Femur (tissue), 1 donor: ENCODE measurements at regions not wholly inside any gene's neighbourhood (a gene's known extent, or its start where the extent isn't known, plus 50 kb on each side); places are given as distances from the start of the nearest gene placed in this dataset.
"Not testable (repeated sequence)": the region's sequence is repeated elsewhere in the genome, so short reads cannot be mapped to it uniquely, and the experiment has no call there.

Source experiments
- DNase-seq: peaks from one replicate; pipeline ENCODE4 v3.0.0-alpha.2; 2017

DNA sequence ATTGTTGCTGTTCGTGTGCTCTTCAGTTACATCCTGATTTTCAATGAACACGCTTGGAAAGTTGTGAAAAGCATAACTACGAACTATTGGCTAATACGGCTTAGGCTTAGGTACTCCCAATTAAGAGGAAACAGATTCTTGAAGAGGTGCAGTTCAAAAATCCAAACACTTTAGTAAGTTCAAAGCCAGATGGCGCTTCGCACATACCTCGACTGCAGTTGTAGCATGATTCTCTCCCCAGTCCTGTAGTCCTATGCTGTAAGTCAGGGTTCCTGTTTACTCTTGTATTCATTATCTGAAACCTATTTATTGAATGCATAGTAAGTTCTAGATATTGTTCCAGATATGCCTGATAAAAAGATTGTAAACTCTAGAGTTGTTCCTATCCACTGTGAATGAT lies 165.2 kb downstream of the TRIB2 start:
- DNase-seq = no peak

DNA sequence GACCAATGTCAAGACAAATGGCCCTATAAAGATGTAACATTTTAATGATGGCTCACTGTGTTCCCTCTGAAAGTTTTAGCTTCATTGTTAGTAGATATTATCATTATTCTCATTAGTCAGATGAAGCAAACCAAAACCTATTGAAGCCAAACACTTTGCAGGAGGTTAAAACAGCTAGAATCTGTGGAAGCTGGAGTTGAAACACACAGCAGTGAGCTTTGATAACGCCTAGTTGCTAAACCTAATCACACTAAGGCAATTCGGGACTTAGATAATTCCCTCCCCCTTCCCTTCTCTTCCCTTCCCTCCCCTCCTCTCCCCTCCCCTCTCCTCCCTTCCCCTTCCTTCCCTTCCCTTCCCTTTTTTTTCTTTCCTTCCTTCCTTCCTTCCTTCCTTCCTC lies 165.7 kb downstream of the TRIB2 start:
- DNase-seq = no peak

DNA sequence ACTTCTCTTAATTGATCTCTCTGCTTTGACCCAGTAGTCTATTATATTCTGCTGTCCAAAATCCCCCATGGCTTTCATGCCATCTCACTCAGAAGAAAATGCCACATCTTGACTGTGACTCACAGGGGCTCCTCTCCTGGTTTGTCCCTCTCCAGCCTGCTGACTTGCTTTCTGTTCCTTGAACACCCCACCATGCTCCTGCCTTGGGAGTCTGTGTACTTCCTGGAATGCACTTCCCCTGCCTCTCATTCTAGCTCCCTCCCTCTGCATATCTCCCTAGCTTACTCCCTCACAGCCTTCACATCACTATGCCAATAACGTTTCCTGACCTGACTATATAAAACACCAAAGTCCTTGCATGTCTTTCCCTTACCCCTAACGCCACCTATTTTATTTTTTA lies 167.2 kb downstream of the TRIB2 start:
- no peak for DNase-seq

DNA sequence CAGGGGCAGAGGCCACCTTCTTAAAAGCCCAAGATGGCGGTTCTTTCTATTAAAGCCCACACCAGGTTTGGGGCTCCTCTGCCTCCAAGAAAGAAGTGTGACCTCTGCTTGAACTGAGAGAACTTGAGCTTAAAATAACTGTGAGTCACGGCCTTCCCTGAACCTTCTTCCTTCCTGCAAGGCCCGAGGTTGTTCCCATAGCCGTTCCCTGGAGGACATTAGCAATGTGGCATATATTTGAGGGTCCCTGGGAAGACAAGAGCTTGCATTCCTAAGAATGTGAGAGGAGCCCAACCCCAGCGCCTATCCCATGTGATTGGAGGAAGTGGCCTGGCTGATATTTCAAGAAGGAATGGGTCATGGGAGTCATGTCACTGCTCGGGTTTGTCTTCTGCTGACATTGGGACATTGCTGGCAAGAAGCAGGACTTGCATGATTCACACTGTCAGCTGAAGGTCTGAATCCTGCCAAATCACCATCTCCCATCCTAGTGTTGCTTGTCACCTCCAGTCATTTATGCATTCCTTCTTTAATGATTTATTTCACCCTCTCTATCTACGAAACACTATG lies 168.1 kb downstream of the TRIB2 start:
- DNase-seq = peak; percentile 22

DNA sequence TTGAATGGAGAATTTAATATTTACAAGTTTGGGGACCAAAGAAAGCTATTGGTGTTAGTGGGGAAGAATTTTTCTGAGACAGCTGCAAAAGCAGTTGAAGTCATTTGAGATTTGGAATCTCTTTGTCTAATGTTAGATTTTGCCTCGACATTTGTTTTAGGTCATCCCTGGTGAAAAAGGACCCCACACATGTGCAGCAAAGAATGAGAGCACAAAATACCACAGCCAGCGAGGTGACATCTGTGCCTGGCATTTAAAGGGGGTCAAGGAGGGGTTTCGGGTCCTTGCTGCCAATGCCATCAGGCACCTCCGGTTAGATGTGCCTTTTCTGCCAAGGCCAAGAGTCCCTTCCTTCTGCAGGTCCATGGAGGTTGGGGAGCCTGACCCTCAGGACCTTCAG lies 173.3 kb downstream of the TRIB2 start:
- DNase-seq = no peak

DNA sequence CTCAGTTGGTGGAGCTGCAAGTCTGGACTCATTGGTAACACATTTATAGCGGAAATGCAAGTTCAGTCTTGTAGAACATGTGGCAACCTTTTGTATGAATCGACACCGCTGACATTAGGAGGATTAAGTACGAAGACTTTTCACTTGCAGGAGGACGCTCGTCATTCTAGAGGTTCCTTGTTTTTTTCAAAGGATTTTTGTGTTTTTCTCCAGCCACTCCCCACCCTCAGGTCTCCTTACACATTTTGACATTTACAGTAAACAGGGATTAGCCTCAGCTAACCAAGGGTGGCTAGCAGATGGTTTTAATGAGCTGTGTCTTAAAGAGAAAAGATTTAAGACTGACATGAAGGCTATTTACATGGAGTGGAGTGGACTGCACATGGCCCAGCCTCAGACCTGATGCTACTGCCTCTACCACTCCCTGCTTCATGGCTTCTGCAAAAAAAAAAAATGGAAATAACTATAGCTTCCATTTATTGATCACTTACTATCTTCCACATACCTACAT lies 173.8 kb downstream of the TRIB2 start:
- no peak for DNase-seq

DNA sequence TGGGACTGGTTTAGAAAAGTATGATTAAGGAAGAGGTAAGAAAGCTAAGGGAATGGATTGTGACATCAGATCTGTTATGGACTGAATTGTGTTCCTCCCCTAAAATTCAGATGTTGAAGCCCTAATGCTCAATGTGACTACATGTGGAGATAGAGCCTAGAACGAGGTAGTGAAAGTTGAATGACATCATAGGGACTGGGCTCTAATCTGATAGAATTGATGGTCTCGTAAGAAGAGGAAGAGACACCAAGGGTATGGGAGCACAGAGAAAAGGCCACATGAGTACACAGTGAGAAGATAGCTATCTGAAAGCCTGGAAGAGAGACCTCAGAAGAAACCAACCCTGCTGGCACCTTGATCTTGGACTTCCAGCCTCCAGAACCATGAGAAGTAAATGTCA lies 178.3 kb downstream of the TRIB2 start:
- no peak for DNase-seq

DNA sequence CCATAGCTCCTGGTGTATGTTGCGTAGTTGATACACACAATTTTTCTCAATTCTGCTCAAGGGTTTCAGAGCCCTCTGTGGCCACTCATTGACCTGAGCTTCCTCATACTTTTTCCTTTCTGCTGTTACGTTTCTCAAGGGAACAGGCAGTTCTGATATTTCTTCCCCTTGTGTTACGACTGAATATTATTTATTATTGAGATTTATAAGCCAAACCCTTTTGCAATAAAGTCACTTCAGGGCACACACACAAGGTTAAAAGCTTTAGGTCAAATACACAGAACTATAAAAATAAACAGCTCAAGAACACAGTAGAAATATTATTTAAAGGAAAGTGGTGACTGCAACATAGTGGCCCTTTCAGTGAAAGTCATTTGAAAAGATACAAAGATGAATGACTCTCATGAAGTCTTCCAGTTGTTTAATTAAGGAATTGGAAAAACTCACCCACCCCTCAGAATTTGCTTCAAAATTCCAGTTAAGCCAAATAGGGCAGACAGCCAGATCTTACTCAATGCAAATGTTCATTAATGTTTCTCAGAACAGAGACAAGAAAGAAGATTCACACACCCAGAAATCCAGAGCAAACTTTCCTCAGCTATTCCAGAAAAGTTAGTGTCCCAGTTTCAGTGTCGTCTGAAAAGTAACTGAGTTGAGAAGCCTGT lies 179.7 kb downstream of the TRIB2 start:
- no peak for DNase-seq

DNA sequence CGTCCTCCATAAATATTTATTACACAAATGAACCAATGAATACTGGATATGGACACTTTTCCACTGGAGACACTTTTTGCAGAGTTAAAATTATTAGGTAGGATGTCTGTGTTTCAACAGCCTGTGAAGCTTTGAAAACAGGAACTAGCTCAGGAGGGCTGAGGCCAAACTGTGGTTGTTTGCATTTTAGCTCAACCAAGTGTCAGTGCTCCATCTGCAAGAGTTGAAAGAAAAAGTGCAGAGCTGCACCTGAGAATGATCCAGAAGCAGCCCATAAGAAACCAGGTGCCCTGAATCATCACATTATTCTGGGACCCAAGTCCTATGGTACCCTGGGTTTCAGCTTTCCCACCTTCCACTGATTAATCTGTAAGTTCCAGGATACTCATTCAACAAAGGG lies 180.4 kb downstream of the TRIB2 start:
- no peak for DNase-seq

DNA sequence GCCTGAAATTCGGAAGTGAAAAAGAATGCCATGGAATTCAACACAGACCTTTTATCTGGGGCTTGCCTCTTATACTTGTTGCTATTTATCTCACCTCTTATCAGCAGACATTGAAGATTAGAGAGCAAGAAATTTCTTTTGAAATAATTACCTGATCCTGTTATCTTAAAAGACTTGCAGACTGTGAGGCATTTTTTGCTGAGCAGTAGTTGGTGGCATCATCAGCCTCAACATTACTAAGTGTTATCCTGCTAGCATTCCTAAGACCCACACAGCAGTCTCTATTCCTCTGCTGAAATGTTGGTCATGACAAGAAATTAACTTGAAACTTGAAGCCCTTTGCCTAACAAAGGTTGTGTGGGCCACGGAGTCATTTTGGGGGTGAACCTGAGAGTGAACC lies 186.5 kb downstream of the TRIB2 start:
- DNase-seq = no peak

DNA sequence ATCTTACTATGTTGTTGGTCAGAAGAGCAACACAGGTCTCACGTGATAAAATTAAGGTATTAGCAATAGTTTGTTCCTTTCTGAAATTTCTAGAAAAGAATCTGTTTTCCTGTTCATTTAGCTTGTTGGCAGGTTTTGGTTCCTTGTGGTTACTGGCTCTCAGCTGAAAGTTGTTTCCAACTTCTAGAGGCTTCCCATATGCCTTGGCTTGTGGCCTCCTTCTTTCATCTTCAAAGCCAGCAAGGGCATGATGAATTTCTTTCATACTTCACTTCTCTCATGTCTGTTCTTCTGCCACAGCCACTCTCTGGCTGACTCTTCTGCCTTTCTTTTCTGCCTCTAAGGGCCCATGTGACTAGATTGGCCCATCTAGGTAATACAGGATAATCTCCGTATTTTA lies 193.7 kb downstream of the TRIB2 start:
- no peak for DNase-seq

DNA sequence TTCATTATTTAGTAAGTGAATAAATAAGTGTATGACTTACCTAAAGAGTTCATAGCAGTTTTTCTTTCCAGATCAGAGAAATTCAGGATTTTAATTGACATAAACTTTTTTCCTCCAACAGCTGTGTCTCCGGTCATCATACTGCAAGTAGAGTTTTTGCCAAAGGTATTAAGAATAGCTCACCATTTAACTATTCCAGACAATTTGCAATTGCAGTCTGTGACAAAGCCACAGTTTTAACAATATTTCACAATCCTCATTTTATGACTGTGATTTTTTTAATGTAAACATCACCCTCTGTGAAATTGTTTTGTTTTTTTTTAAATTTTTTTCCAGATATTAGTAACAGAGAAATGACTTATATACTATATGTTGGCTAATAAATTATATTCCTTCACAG lies 199.1 kb downstream of the TRIB2 start:
- DNase-seq = no peak

DNA sequence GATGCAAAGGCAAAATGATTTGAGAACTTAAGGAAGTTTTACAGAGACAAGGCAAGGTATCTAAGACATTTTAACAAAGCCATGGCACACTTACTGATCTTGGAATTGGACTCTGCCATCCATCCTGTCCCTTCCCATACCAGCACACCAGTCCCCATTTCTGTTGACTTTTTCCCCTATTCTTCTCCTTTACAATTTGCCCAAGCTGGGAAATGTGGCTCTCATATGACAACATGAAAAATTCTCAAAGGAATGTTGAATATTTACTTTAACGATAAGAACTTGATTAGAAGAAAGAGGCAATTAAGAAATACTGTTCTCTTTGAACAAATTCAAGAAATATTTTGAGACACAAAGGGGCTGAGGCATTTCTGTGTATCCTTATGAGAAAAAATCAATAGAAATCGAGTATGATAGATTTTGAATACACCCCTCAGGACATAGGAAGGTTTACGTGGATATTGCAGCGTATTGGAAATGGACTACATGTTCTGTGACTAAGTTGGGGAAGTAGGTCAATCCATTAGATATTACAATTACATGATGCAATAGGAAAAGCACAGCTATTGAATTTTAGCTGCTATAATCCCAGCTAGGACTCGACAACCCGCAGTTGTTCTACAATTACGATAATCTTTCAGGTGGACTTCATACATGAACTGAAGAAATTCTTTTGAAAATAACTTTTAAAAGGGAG lies 201.6 kb downstream of the TRIB2 start:
- no peak for DNase-seq

DNA sequence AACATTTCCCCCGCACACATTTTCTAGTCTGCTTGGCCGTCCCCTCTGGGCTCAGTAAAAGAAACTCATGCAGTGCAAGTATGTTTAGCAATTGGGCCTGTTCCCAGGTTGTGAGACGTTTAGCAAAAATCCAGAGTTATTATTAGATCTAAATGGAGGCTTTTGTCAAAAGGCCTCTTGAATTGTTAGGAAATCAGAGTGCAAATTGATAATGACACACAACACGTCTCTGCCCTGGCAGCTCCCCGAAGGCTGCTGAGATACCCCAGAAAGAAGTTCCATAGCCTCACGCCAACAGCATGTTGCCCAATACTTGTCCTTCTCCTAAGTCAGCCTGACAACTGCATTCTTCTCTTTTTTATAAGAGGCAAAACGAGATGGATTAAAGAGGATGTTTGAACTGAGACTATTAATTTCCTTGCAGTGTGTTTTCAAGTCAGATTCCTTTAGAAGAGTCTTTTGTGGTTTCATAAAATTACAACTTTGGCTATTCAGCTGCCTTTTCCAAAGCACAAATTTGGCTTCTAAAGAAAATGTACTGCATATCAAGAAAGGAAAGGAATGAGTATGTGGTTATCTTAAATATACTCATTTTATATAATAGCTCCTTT lies 202.2 kb downstream of the TRIB2 start:
- DNase-seq = peak; percentile 52

DNA sequence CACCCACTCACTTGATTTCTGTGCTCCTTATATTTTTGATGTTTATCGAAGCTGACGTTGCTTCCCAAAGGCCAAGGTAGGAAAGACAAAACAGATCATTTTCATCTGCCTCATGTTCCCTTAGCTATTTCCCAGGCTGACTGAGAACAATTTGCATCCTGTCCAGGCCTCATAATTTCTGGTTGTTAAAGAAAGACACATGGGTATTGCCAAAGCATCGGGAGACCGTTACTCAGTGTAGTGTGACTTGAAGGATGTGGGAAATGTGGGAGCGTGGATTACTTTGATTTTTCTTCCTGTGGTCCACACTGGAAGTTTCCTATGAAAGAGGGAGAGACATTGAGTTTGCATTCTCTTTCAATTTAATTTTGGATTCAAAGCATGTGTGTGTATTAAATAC lies 204.6 kb downstream of the TRIB2 start:
- DNase-seq = no peak

DNA sequence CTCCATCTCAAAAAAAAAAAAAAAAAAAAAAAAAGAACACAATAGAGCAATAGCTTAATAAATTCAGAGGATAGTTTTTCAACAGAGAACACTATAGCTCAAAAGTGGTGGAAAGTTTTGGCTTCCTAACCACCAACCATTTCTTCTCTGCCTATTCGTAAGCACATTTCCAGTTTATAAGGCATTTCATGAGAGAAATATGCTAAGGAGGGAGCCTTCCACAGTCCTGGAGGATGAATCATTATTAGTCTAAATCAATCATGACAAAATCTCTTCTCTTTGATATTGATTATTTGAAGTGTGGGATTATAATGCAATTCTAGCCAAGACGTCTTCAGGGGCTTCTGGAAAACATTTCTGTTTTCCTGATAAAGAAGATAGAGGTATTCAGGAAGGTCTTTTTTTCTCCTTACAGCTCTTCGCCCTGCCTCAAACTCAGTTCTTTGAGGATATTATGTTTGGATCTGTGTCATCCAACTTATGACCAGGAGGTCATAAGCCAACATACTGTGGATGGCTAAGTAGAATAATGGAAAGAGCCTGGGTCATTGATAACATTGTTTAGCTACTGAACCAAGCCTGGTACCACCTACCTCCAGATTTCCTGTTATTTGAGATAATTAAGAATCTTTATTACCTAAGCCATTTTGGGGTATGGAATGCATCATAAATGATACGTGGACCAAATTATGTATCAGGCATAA lies 207.3 kb downstream of the TRIB2 start:
- DNase-seq = no peak

DNA sequence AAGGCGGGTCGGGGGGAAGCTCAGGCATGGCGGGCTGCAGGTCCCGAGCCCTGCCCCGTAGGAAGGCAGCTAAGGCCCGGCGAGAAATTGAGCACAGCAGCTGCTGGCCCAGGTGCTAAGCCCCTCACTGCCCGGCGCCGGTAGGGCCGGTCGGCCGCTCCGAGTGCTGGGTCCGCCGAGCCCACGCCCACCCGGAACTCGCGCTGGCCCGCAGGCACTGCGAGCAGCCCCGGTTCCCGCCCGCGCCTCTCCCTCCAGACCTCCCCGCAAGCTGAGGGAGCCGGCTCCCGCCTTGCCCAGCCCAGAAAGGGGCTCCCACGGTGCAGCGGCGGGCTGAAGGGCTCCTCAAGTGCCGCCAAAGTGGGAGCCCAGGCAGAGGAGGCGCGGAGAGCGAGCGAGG lies 209.9 kb downstream of the TRIB2 start:
- not testable (repeated sequence) for DNase-seq

DNA sequence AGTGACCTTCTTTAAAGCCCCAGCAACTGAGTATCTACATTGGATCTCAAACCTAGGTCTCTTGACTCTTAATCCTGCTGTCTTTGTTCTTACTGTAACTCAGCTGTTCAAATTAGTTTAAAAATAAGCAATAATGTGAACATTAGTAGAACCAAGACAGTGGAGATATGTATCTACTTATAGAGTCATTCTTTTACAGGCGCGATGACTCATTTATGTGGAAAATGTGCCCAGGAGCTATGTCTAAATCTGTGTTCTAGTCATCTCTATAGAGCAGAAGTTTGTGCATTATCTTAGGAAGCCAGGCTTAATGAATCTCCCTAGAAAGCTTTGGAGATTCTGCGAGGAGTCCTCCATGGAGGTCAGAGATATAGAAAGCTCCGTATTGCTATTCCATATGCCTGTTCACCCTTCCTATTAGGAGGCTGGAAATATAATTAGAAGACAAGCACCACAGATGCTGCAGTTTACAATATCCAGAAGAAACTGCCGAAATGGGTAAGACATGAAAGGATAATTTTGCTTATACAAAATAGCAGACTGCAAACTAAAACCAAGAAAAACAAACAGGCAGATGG lies 211.6 kb downstream of the TRIB2 start:
- no peak for DNase-seq

DNA sequence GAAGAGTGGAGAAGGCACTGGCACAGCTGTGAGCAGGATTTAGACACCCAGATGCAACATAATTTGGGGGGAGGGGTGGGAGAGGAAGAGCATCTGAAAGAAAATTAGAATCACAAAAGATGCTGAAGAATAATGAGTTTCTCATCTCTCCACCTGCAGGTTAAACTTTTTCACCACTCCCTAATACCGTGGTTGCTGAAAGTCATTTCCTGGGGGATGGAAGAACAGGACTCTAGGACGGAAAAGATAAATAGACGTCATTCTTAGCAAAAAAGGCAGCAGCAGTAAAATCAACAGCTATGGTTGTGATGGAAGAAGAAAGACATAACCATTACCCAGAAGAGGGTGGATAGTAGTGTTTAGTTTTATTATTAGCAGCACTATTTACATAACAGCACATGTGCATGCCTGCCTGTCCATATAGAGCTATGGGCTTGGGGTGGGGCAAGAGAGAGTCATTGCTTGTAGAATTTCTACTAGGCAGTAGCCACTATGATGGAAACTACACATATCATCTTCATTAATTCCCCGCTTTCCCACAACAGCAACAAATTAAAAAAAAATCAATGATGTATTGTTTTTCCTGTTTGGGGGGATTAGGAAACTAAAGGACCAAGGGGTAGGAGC lies 212.2 kb downstream of the TRIB2 start:
- DNase-seq = no peak

DNA sequence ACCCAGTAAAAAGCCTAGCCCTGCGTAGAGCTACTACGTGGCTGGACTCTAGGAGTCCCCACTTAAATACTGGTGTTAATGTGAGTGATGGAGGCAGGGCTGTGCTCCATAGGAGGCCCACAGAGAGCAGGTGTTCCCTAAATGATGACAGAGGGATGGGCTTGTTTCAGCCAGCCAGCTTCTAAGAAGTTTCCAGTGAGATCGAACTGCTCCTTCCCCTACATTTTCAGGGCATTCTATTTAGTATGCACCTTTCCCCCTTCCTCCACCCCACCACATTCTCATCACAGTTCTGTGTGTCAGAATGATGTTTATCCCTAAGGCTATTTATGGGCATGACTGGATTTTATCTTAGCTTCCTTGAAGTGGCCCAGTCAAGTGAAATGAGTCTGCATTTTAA lies 213.0 kb downstream of the TRIB2 start:
- no peak for DNase-seq

DNA sequence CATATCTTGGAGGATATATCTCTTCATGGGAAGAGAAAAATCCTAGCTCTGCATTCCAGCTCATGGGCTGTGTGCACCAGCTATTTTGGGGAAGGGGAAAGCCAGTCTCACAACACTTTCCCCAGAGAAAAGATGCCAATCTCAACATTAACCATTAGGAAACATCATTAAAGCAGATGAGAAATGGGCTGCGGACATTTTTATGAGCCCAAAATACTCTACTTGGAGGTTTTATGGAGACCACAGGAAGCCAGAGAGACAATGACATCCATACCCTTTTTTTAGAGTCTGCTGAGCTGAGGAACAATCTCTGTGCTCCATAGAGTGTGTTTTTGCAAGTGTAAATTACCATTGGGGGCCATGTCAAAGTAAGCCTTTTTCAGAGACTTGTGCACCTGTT lies 213.7 kb downstream of the TRIB2 start:
- DNase-seq = no peak

DNA sequence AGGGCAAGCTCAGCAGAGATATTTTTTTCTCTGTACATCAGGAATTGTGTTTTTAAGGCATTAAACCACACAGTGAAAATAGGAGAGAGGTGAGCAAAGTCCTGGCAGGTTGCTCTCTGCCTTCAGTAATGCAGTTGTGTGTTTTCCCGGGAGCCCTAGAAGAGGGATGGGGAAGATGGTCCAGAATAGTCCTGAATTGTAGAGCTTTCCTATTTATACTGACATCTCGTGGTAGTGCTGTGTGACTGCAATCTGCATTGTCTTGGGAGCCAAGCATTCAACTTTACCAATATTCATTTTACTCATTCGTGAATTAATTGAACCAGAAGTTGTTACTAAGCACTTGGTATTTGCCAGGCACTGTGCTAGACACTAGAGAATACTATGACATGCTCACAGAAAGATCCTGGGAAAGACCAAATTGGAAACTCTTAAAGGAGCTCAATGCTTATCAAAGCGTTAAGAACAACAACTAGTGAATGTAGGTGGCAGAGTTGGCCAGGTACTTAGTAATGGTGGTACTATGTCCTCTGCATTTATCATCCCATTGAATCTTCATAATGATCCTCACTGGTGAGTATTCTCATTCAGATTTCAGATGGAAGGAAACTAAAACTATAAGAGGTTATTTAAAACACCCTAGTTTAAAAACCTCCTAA lies 214.6 kb downstream of the TRIB2 start:
- no peak for DNase-seq
